ENCODE measurements at regions not wholly inside any gene's neighbourhood (a gene's known extent, or its start where the extent isn't known, plus 50 kb on each side); places are given as distances from the start of the nearest gene placed in this dataset.

DNA sequence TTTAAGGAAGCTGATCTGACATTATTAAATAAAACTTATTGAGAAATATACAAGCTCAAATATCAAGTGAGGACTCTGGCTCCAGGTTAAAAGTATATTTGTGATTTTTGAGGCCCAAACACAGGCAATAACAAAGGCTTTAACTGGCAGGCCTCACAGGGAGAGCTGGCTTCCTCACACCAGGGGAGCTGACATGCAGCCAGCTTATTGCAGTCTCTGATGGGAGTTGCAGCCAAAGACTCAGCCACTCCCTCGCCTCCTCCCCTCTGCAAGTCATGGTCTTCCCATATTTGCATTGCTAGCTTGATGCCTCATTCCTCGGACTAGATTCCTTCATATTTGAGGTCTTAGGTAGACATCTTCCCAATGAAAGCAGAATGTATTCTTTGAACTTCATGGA, 647.1 kb upstream of the SLITRK6 start:
- no peak for DNase-seq
- intact Hi-C loops (cut with DNase I) = no loop called here
- Histone ChIP-seq H3K27me3 (no peaks in the 10 kb centered on the region), H3K27ac (no peak overlapping the region), H3K4me3 (no peak overlapping the region), H3K4me1 (ENCODE audit: insufficient read depth) (no peaks in the 10 kb centered on the region), H3K36me3 (no peaks in the 10 kb centered on the region), H3K9me3 (no peaks in the 10 kb centered on the region)
- 22 to 34% (median 27%) methylated on average over 2 of the region's 2 CpGs for WGBS, 3 donors
- TF ChIP-seq, protein P1, sequence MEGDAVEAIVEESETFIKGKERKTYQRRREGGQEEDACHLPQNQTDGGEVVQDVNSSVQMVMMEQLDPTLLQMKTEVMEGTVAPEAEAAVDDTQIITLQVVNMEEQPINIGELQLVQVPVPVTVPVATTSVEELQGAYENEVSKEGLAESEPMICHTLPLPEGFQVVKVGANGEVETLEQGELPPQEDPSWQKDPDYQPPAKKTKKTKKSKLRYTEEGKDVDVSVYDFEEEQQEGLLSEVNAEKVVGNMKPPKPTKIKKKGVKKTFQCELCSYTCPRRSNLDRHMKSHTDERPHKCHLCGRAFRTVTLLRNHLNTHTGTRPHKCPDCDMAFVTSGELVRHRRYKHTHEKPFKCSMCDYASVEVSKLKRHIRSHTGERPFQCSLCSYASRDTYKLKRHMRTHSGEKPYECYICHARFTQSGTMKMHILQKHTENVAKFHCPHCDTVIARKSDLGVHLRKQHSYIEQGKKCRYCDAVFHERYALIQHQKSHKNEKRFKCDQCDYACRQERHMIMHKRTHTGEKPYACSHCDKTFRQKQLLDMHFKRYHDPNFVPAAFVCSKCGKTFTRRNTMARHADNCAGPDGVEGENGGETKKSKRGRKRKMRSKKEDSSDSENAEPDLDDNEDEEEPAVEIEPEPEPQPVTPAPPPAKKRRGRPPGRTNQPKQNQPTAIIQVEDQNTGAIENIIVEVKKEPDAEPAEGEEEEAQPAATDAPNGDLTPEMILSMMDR (IDR thresholded peaks at IDR 0.05) = no peak
- TF ChIP-seq EP300 (IDR thresholded peaks at IDR 0.05) = no peak
- TF ChIP-seq POLR2A (IDR thresholded peaks at IDR 0.05) = no peak

DNA sequence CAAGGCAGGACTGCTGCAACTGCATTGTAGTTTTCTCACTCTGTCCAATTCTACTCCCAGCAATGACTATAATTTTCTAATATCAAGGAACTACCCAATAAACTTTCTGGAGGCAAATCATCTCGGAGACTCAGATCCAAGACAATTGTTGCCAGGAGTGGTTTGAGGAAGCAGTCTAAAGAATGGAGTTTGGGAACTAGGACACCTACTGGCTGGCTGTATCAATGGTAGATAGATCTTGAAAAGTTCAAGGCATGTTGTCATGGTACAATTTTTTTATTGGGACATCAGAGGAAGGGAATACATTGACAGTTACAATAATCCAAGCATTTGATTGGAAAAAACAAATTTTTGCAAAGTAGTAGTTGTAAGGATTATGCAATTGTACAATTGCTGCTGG, 648.3 kb upstream of the SLITRK6 start:
- 89 to 93% (median 91%) methylated on average over 1 of the region's 1 CpG for WGBS, 3 donors
- TF ChIP-seq POLR2A (IDR thresholded peaks at IDR 0.05) = no peak
- no peak for TF ChIP-seq EP300 (IDR thresholded peaks at IDR 0.05)
- TF ChIP-seq, protein P1 (IDR thresholded peaks at IDR 0.05) = no peak

DNA sequence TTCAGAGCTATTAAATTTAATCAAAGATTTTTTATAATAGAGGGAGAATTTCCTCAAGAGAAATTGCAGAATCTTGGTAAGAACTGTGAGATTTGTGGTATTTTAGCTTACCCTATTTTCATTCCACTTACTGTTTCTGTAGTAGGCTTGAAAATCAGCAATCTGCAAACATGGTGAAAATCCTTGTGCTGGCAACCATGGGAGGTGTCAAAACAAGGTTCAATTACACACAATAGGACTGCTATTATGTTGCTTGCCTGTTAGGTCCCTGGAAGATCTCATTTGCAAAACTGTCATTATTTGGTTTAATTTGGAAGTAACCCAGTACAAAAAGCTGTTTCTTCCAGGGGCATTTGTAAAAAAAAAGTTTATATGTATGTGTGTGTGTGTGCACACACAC, 662.8 kb upstream of the SLITRK6 start:
- no peaks in the 10 kb centered on the region for H3K9me3 ChIP-seq
- intact Hi-C loops (cut with DNase I) = no loop called here
- no peak for DNase-seq
- H3K36me3 ChIP-seq = no peaks in the 10 kb centered on the region
- TF ChIP-seq POLR2A (IDR thresholded peaks at IDR 0.05) = no peak
- no peak overlapping the region for H3K4me3 ChIP-seq
- no peaks in the 10 kb centered on the region for H3K4me1 ChIP-seq (ENCODE audit: insufficient read depth)
- no peak overlapping the region for H3K27ac ChIP-seq
- H3K27me3 ChIP-seq = peaks cover 3% of the 10 kb centered on the region

More for the DNA sequence above, 648.3 kb upstream of the SLITRK6 start:
- Histone ChIP-seq H3K27ac (no peak overlapping the region), H3K4me3 (no peak overlapping the region), H3K4me1 (ENCODE audit: insufficient read depth) (no peaks in the 10 kb centered on the region), H3K9me3 (no peaks in the 10 kb centered on the region), H3K27me3 (no peaks in the 10 kb centered on the region), H3K36me3 (no peaks in the 10 kb centered on the region)
- DNase-seq = no peak
- intact Hi-C loops (cut with DNase I) = no loop called here

DNA sequence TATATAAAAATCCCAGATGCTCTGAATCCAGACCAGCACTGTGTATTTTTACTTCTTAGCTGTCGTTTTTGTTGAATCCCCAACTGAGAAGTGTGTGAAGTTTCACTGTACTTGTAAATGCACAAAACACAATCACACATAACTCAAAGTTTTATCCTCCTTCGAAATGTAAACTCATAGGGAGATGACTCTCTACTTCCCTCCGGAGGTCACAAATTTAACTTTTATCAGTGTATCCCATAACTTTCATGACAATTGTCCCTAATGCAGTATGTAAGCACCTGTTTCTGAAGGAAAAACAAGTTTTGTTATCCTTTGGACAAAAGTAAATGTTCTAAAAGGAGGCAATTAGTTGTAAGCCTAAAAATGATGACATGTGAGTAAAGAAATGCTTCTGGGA, 665.0 kb upstream of the SLITRK6 start:
- no peak for TF ChIP-seq EP300 (IDR thresholded peaks at IDR 0.05)
- no peak for TF ChIP-seq POLR2A (IDR thresholded peaks at IDR 0.05)
- TF ChIP-seq, protein P1 (IDR thresholded peaks at IDR 0.05) = no peak
- H3K27ac ChIP-seq = no peak overlapping the region
- WGBS, 3 donors = 50 to 65% (median 52%) methylated on average over 3 of the region's 3 CpGs
- H3K9me3 ChIP-seq = no peaks in the 10 kb centered on the region
- peaks cover 3% of the 10 kb centered on the region for H3K27me3 ChIP-seq
- no peak for DNase-seq
- H3K4me3 ChIP-seq = no peak overlapping the region
- no peaks in the 10 kb centered on the region for H3K4me1 ChIP-seq (ENCODE audit: insufficient read depth)
- intact Hi-C loops (cut with DNase I) = no loop called here
- no peaks in the 10 kb centered on the region for H3K36me3 ChIP-seq

DNA sequence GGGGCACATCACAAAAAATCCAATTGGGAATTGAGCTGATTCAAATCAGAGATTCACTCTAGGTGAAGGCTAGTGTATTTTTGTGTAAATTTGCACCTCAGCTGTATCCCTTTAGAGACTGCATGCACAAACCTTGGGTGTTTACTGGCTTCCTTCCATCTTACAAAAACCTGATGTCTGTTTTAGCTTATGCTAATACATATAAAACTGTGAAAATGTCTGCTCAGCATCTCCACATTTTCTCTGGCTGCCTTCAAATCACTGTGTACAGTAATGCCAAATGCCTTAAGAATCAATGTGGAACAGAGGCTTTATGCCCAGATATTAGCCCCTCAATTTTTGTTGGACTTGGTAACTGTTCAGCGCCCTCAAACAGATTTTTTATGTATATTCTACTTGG, 675.8 kb upstream of the SLITRK6 start:
- no peak for DNase-seq
- Histone ChIP-seq H3K36me3 (no peaks in the 10 kb centered on the region), H3K4me3 (no peak overlapping the region), H3K27ac (no peak overlapping the region), H3K9me3 (no peaks in the 10 kb centered on the region), H3K27me3 (no peaks in the 10 kb centered on the region), H3K4me1 (ENCODE audit: insufficient read depth) (no peaks in the 10 kb centered on the region)
- TF ChIP-seq POLR2A (IDR thresholded peaks at IDR 0.05) = no peak
- TF ChIP-seq EP300 (IDR thresholded peaks at IDR 0.05) = no peak
- TF ChIP-seq, protein P1 (IDR thresholded peaks at IDR 0.05) = no peak
- WGBS, 3 donors = 82 to 92% (median 91%) methylated on average over 1 of the region's 1 CpG
- intact Hi-C loops (cut with DNase I) = no loop called here

All from ovary (tissue), 7 donors.